ENCODE measurements at regions not wholly inside any gene's neighbourhood (a gene's known extent, or its start where the extent isn't known, plus 50 kb on each side); places are given as distances from the start of the nearest gene placed in this dataset.

DNA sequence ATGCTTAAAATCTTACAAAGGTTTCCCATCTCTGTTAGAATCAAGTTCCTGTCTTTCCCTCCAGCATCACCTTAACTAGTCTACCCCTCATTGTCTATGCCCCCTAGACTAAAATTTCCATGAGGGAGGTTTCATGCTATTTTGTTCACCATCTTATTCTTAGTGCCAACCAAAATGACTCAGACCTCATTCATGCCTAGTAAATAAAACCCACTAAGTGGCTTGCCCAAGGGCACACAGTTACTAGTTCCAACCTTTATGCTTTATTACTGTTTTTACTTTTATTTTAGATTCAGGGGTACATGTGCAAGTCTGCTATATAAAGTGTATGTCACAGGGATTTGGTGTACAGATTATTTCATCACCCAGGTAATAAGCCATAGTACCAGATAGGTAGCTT, 469.1 kb upstream of the FAT3 start:
- TF ChIP-seq TEAD4 (IDR thresholded peaks at IDR 0.05), result no peak
- no peak for TF ChIP-seq RAD21 (IDR thresholded peaks at IDR 0.05; ENCODE audit: low read depth)
- no peak for TF ChIP-seq CREB1 (IDR thresholded peaks at IDR 0.05; ENCODE audit: low read depth)
- TF ChIP-seq, protein P1, sequence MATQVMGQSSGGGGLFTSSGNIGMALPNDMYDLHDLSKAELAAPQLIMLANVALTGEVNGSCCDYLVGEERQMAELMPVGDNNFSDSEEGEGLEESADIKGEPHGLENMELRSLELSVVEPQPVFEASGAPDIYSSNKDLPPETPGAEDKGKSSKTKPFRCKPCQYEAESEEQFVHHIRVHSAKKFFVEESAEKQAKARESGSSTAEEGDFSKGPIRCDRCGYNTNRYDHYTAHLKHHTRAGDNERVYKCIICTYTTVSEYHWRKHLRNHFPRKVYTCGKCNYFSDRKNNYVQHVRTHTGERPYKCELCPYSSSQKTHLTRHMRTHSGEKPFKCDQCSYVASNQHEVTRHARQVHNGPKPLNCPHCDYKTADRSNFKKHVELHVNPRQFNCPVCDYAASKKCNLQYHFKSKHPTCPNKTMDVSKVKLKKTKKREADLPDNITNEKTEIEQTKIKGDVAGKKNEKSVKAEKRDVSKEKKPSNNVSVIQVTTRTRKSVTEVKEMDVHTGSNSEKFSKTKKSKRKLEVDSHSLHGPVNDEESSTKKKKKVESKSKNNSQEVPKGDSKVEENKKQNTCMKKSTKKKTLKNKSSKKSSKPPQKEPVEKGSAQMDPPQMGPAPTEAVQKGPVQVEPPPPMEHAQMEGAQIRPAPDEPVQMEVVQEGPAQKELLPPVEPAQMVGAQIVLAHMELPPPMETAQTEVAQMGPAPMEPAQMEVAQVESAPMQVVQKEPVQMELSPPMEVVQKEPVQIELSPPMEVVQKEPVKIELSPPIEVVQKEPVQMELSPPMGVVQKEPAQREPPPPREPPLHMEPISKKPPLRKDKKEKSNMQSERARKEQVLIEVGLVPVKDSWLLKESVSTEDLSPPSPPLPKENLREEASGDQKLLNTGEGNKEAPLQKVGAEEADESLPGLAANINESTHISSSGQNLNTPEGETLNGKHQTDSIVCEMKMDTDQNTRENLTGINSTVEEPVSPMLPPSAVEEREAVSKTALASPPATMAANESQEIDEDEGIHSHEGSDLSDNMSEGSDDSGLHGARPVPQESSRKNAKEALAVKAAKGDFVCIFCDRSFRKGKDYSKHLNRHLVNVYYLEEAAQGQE (IDR thresholded peaks at IDR 0.05; ENCODE audit: low read depth), result no peak
- no peak for TF ChIP-seq NFIC (IDR thresholded peaks at IDR 0.05)
- no peak for TF ChIP-seq TAF1 (IDR thresholded peaks at IDR 0.05; ENCODE audit: low read depth)
- no peak for TF ChIP-seq ZBTB7A (IDR thresholded peaks at IDR 0.05; ENCODE audit: low read depth)
- no peak for TF ChIP-seq FOXM1 (IDR thresholded peaks at IDR 0.05; ENCODE audit: borderline replicate concordance, low read depth)
- TF ChIP-seq, protein P2, sequence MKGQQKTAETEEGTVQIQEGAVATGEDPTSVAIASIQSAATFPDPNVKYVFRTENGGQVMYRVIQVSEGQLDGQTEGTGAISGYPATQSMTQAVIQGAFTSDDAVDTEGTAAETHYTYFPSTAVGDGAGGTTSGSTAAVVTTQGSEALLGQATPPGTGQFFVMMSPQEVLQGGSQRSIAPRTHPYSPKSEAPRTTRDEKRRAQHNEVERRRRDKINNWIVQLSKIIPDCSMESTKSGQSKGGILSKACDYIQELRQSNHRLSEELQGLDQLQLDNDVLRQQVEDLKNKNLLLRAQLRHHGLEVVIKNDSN (IDR thresholded peaks at IDR 0.05), result no peak
- TF ChIP-seq EP300 (IDR thresholded peaks at IDR 0.05; ENCODE audit: borderline replicate concordance), result no peak
- TF ChIP-seq CEBPB (IDR thresholded peaks at IDR 0.05), result no peak
- no peak for TF ChIP-seq YY1 (IDR thresholded peaks at IDR 0.05; ENCODE audit: low read depth)
- TF ChIP-seq, protein P3, sequence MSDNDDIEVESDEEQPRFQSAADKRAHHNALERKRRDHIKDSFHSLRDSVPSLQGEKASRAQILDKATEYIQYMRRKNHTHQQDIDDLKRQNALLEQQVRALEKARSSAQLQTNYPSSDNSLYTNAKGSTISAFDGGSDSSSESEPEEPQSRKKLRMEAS (IDR thresholded peaks at IDR 0.05), result no peak
- TF ChIP-seq EGR1 (IDR thresholded peaks at IDR 0.05), result no peak

All from Ishikawa (cell line).